ENCODE measurements at regions not wholly inside any gene's neighbourhood (a gene's known extent, or its start where the extent isn't known, plus 50 kb on each side); places are given as distances from the start of the nearest gene placed in this dataset.

DNA sequence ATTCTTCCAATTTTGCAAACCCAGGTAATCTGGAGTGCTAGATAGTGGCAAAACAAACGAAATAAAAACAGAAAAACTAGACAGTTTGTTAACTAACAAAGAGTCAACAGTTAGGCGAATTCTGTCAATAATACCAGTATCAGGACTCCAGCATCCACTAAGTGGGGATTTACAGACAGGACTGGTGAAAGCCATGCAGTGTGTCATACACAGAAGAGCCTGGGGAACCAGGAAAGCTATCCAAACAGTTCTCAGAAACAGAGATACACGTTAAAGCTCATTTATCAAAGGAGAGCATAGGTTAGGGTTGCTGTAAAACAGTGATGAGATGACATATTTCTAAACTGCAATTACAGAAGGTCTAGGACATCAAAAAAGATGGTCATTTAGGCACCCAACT, 203.7 kb upstream of the KIF2B start:
- TF ChIP-seq, protein P1, sequence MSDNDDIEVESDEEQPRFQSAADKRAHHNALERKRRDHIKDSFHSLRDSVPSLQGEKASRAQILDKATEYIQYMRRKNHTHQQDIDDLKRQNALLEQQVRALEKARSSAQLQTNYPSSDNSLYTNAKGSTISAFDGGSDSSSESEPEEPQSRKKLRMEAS (IDR thresholded peaks at IDR 0.05; ENCODE audit: low read depth), result no peak
- TF ChIP-seq RAD21 (IDR thresholded peaks at IDR 0.05; ENCODE audit: low read length) (no peak), SMC3 (IDR thresholded peaks at IDR 0.05; ENCODE audit: low read depth, low read length) (no peak), POLR2AphosphoS5 (IDR thresholded peaks at IDR 0.05; ENCODE audit: low read depth, low read length) (no peak), MEF2A (IDR thresholded peaks at IDR 0.05; ENCODE audit: borderline replicate concordance, low read depth) (no peak), FOXM1 (IDR thresholded peaks at IDR 0.05; ENCODE audit: low read depth) (no peak)
- TF ChIP-seq, protein P2, sequence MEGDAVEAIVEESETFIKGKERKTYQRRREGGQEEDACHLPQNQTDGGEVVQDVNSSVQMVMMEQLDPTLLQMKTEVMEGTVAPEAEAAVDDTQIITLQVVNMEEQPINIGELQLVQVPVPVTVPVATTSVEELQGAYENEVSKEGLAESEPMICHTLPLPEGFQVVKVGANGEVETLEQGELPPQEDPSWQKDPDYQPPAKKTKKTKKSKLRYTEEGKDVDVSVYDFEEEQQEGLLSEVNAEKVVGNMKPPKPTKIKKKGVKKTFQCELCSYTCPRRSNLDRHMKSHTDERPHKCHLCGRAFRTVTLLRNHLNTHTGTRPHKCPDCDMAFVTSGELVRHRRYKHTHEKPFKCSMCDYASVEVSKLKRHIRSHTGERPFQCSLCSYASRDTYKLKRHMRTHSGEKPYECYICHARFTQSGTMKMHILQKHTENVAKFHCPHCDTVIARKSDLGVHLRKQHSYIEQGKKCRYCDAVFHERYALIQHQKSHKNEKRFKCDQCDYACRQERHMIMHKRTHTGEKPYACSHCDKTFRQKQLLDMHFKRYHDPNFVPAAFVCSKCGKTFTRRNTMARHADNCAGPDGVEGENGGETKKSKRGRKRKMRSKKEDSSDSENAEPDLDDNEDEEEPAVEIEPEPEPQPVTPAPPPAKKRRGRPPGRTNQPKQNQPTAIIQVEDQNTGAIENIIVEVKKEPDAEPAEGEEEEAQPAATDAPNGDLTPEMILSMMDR (IDR thresholded peaks at IDR 0.05), result no peak
